Right lung (tissue), 2 donors: ENCODE measurements at regions not wholly inside any gene's neighbourhood (a gene's known extent, or its start where the extent isn't known, plus 50 kb on each side); places are given as distances from the start of the nearest gene placed in this dataset.
"Not testable (repeated sequence)": the region's sequence is repeated elsewhere in the genome, so short reads cannot be mapped to it uniquely, and the experiment has no call there.

Experiments used
- DNase-seq, 2 donors: peaks; one replicate each; pipeline ENCODE4 v3.0.0-alpha.2; 2013

GRCh38 chr15:39239562-39239961 is 341.3 kb upstream of the THBS1 start:
- DNase-seq, result no peak

- no peak for DNase-seq
Measured at GRCh38 chr15:39242345-39242744, 338.5 kb upstream of the THBS1 start.

DNA sequence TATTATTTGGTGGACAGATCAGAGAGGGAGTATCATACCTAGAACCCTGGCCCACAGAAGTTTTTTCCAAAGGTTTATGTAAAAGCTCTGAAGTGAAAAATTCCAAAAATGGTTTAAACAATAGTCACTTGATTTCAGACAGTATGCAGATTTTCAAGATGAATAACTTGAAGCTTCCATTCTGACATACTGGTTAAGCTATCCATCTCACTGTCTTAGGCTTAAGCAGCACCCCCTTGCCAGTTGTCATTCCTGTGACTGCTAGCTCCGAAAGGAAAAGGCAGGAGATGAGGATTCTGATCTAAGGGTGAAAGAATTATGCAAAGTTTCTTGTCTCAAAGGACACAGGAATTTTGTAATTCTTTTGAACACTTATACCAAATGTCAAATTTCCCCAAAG is 337.5 kb upstream of the THBS1 start:
- DNase-seq, result no peak

DNA sequence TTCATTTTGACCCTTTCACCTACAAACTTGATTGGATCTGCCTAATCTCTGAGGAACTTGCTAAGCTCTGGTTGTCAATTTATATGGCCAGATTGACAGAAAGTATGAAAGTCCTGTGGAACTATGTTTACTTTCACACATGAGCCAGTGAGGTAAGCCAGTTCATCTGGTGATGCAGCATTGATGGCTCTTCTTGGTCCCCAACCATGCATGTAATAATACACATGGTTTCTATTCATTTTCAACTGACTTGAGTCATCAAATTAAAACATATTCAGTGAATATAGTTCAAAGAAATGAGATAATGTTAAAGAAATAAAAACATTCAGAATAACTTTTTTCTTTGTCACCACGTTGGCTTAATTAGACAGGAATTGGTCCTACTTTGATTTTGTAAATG is 336.1 kb upstream of the THBS1 start:
- no peak for DNase-seq

DNA sequence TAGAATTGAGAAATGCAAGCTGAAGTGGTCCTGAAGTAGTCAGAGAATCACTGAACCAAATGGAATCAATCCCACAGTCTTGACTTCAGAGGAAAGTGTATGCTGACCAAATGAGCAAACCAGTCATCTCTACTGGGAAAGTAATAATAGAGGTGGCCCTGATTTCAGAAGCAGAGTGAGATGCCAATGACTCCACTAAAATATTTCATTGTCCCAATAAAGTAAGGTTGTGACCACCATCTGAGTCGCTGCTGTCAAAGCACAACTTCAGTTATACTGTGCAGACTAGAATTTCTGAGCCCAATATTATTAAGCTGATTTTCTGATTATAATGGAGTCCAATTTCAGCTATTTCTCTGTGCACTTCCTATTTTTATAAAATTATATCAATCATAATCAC is 334.4 kb upstream of the THBS1 start:
- DNase-seq, result no peak

DNA sequence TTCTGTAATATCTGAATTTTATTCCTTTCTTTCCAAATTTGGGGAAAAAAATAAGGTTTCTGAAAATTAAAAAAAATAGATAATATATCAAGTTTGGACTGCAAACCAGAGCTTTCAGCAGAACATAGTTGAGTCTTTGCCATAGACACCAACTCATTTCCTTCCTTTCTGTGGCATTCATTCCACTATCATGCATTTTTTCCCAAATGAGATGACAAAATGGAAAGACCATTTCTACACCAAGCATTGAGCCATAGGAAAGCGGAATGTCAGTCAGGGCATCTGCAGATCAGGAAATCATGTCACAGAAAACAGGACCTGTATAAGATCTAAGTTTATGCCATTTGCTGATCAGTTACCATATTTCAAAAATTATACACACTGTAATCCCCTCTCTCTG is 333.3 kb upstream of the THBS1 start:
- DNase-seq, result no peak

- DNase-seq, result no peak
Measured at GRCh38 chr15:39248204-39248603, 332.7 kb upstream of the THBS1 start.

- DNase-seq, result no peak
Measured at GRCh38 chr15:39250001-39250400, 330.9 kb upstream of the THBS1 start.

GRCh38 chr15:39250460-39251186 is 330.3 kb upstream of the THBS1 start:
- no peak for DNase-seq

DNA sequence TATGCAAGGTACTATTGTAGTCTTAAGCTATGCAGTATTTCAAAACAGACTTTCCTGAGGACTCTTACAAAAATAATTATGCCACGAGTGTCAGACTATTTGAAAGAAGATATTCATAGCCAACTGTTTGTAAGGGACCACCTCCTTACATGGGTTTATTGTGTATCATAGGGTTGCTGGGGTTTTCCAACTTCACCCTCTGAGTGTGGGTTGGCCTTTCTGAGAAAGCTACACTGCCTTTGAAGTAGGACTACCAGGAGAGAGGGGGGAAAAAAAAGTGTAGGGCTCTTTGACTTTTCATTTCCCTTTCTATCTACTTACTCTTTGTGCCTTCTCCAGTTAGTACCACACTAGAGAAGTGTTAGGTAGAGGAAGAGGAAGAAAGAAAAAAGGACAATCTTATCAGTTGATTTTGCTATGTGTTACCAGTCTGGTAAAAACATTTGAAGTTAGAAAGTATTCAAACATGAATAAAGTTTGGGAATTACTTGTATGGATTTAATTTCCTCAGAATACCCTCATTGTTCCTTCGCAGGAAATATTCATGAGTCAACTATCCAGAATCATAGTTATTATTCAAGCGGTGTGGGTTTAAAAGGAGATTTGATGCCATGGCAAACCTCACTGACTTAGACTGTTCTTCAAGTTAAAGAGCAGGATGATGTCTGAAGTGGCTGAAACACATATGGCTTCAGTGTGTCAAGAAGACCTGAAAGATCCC is 329.3 kb upstream of the THBS1 start:
- no peak for DNase-seq

GRCh38 chr15:39252134-39252470 is 328.8 kb upstream of the THBS1 start:
- no peak for DNase-seq

DNA sequence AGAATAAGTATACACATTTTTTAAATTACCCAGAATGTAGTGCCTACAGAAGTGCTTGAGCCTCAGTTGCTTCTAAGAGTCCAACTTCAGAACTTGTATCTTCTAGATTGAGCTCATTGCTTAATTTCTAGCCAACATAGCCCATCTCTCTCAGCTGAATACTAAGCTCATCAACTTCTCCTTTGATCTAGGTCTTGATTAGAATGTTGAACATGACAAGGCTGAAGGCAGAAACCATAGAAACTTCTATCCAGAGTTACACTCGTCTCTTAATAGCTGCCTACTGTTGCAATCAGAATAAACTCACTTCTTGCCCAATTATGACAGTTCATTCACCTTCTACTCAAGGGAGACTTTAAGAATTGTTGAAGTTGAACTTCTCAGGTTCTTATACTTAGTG is 327.3 kb upstream of the THBS1 start:
- no peak for DNase-seq

DNA sequence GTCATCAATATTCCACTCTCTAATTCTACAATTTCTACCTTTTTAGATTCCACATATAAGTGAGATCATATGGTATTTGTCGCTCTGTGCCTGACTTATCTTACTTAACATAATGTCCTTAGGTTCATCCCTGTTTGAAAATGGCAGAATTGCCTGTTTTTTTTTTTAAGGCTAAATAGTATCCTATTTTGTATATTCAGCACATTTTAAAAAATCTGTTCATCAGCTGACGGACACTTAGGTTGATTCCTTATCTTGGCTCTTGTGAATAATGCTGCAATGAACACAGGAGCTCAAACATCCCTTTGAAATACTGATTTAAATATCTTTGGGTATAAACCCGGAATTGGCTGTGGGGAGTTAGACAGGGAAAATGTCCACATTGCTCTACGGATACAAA is 326.7 kb upstream of the THBS1 start:
- no peak for DNase-seq

DNA sequence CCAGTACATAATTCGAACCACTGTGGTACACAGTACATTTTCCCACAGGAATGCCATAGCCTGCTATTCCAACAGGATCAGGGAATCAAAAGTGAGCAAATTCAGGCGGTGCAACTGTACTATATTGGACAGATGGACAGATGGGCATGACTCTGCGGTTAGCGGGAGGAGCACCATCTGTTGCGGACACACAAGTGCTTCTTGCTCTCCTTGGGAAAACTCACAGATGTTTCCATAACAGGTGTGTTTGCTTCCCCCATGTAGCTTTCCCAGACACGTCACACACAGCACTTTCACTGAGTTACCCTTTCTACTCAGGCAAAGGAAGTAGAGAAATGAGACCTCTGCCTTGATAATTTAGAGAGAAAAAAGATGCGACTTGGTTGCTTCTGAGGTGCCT is 325.1 kb upstream of the THBS1 start:
- DNase-seq, result no peak

DNA sequence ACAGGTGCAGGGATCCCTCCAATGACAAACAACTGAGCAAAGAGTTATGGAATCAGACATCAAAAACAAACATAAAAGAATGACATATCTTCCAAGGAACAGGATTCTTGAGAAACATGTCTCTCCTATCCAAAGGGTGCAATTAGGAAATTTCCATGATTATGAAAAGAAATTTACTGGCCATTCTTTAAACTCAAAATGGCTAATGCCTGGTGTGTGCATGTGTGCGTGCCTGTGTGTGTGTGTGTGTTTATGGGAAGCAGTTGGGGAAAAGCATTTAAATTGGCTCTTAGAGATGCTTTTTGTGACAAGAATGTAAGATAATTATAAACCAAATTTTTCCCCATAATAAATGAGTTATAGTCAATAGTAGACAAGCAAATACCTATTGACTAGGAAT is 320.5 kb upstream of the THBS1 start:
- no peak for DNase-seq

- DNase-seq, result no peak
Measured at GRCh38 chr15:39260791-39261190, 320.1 kb upstream of the THBS1 start.

- DNase-seq, result not testable (repeated sequence)
Measured at GRCh38 chr15:39261397-39262183, 319.3 kb upstream of the THBS1 start.

GRCh38 chr15:39262995-39263772 is 317.7 kb upstream of the THBS1 start:
- DNase-seq, result not testable (repeated sequence)

- DNase-seq, result no peak
Measured at GRCh38 chr15:39265261-39265660, 315.6 kb upstream of the THBS1 start.

DNA sequence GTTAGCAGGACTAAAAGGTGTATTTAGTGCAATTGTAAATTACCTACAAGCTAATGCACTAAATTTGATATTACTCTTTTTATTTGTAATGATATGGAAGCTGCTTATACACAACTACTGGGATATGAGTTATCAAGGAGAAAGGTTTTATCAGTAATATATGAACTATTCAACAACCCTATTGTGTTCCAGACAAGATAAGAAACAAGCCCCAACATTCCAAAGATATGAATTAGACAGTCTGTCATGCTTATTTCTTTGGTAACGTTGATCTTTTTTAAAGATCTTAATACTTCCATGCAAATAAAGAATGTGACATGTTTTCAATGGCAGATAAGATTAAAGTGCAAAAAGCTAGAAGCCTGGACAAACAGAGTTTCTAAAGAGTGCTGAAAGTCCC is 314.0 kb upstream of the THBS1 start:
- no peak for DNase-seq

DNA sequence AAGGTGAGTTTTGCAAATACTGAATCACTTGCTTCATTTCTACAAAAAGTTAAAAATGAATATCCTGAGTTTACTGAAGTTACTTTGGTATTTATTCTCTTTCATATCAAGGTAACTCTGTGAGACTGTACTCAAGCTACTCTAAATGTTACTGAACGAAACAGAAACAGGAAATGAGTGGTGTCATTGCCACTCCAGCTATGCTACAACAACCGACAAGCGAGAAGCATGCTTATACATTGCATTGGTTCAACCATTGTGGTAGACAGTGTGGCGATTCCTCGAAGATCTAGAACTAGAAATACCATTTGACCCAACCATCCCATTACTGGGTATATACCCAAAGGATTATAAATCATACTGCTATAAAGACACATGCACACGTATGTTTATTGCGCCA is 313.2 kb upstream of the THBS1 start:
- no peak for DNase-seq

DNA sequence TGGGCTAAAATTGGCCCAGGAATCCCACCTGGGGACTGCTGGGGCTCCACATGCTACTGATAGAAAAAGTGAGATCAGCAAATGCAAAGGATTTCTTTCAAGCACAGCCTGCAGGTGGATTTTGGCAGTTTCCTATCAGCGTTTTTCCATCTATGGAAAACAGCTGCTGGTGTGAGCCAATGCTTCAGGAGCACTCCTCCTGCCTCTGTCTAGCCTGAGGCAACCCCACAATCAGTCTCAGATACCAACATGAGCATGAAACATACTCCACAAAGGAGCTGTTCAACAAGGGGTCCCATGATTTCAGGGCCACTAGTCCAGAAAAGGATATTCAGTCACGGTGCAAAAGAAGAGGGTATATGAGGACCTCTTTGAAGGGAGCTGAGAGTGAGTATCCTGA is 311.5 kb upstream of the THBS1 start:
- DNase-seq, result no peak
